ENCODE measurements at regions not wholly inside any gene's neighbourhood (a gene's known extent, or its start where the extent isn't known, plus 50 kb on each side); places are given as distances from the start of the nearest gene placed in this dataset.

DNA sequence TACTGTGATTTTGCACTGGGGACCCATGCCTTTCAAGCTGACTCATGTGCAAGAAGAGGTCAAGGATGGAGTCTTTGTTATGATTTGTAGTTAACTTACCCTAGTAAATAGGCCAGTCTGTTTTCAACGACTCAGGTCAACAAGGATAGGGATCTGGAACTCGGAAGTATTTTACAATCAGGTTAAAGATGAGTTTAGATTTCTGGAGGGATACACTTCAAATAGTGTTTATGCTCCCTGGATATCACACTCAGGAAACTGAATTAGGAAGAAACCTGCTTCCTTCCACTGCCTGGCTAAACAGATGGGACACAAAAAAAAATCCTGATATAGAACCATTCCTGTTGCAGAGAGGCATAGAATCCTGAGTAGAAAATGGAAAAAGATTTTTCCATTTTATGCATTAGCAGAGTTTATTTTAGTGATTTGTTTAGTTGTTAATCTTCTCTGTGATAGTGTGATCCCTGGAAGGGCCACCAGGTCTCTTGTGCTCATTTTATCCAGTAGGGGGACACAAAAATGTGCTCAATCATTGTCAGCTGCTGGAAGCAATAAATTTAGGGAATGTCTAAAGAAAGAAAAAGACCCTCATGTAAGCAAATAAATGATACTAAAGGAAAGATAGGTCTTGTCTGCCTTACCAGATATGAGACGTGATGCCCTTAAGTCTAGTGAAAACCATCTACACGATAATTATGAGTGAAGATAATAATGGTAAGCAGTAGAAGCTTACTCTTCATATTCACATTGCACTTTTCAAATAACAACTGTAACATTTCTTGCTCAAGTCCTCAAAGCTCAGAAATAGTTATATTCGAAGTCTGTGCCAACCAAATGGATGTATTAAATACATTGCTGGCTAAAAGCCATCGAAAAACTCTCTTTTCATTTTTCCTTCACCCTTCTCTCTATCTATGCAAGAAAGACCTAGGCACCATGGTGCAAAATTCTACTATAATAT is 452.1 kb upstream of the KCNMB2 start (continued):
- TF ChIP-seq, protein P1, sequence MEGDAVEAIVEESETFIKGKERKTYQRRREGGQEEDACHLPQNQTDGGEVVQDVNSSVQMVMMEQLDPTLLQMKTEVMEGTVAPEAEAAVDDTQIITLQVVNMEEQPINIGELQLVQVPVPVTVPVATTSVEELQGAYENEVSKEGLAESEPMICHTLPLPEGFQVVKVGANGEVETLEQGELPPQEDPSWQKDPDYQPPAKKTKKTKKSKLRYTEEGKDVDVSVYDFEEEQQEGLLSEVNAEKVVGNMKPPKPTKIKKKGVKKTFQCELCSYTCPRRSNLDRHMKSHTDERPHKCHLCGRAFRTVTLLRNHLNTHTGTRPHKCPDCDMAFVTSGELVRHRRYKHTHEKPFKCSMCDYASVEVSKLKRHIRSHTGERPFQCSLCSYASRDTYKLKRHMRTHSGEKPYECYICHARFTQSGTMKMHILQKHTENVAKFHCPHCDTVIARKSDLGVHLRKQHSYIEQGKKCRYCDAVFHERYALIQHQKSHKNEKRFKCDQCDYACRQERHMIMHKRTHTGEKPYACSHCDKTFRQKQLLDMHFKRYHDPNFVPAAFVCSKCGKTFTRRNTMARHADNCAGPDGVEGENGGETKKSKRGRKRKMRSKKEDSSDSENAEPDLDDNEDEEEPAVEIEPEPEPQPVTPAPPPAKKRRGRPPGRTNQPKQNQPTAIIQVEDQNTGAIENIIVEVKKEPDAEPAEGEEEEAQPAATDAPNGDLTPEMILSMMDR (IDR thresholded peaks at IDR 0.05; ENCODE audit: control extremely low read depth in 1 of 3, insufficient read depth in 1 of 3, low read depth in 1 of 3, low read length in 3 of 3): peak in 2 of 3 experiments; percentile 63 to 90; a peak in 3 of 4 replicates
- TF ChIP-seq JUND (IDR thresholded peaks at IDR 0.05; ENCODE audit: low read length) (no peak), SIX5 (IDR thresholded peaks at IDR 0.05; ENCODE audit: low read depth, low read length) (no peak), TAF7 (optimal IDR thresholded peaks at IDR 0.05; ENCODE audit: borderline replicate concordance, low read depth, low read length) (no peak), TEAD4 (IDR thresholded peaks at IDR 0.05; ENCODE audit: low read depth, low read length) (peak; percentile 43; the same call in 1 of the 2 replicates), MAFK (IDR thresholded peaks at IDR 0.05; ENCODE audit: low read depth, low read length) (peak; percentile 60; the same call in 1 of the 2 replicates), POU5F1 (IDR thresholded peaks at IDR 0.05; ENCODE audit: low read depth, low read length) (no peak), TAF1 (IDR thresholded peaks at IDR 0.05; ENCODE audit: low read depth, low read length) (no peak), RFX5 (IDR thresholded peaks at IDR 0.05; ENCODE audit: borderline replicate concordance, low read depth, low read length) (no peak), JUN (IDR thresholded peaks at IDR 0.05; ENCODE audit: low read depth, low read length) (no peak), EP300 (IDR thresholded peaks at IDR 0.05; ENCODE audit: borderline replicate concordance in 1 of 2, low read depth in 2 of 2, low read length in 2 of 2) (no peak), YY1 (IDR thresholded peaks at IDR 0.05; ENCODE audit: low read depth, low read length) (no peak), NANOG (IDR thresholded peaks at IDR 0.05; ENCODE audit: insufficient read depth, low read depth, low read length, poor library complexity, severe bottlenecking) (no peak), KDM4A (IDR thresholded peaks at IDR 0.05; ENCODE audit: low read depth, low read length, severe bottlenecking) (no peak), SRF (IDR thresholded peaks at IDR 0.05; ENCODE audit: low read depth, low read length) (no peak)
- TF ChIP-seq, protein P2, sequence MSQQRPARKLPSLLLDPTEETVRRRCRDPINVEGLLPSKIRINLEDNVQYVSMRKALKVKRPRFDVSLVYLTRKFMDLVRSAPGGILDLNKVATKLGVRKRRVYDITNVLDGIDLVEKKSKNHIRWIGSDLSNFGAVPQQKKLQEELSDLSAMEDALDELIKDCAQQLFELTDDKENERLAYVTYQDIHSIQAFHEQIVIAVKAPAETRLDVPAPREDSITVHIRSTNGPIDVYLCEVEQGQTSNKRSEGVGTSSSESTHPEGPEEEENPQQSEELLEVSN (IDR thresholded peaks at IDR 0.05): no peak
